ENCODE measurements at regions not wholly inside any gene's neighbourhood (a gene's known extent, or its start where the extent isn't known, plus 50 kb on each side); places are given as distances from the start of the nearest gene placed in this dataset.

- TF ChIP-seq MAX (IDR thresholded peaks at IDR 0.05) (no peak), EGR1 (IDR thresholded peaks at IDR 0.05; ENCODE audit: low read depth in 2 of 2) (no peak), CTCF (IDR thresholded peaks at IDR 0.05; ENCODE audit: low read depth, low read length, missing input control) (no peak), TAF1 (conservative IDR thresholded peaks at IDR 0.05) (no peak), NR2F2 (IDR thresholded peaks at IDR 0.05) (no peak), YY1 (IDR thresholded peaks at IDR 0.05) (no peak)
Observed at GRCh38 chr3:145177828-145178227, 983.2 kb downstream of the PLOD2 start.
